ENCODE measurements at regions not wholly inside any gene's neighbourhood (a gene's known extent, or its start where the extent isn't known, plus 50 kb on each side); places are given as distances from the start of the nearest gene placed in this dataset.
"Not testable (repeated sequence)": the region's sequence is repeated elsewhere in the genome, so short reads cannot be mapped to it uniquely, and the experiment has no call there.

- H3K9me3 Mint-ChIP-seq; H3K27ac Mint-ChIP-seq; H3K4me1 Mint-ChIP-seq (ENCODE audit: low read depth in 2 of 2); DNase-seq; ATAC-seq (replicated peaks); H3K36me3 Mint-ChIP-seq (ENCODE audit: insufficient read depth); H3K4me3 Mint-ChIP-seq: not testable (repeated sequence)
- H3K27me3 Mint-ChIP-seq, result peaks cover 5 to 29% of the 10 kb centered on the region in 2 donors
Measured at GRCh38 chr9:91019871-91020270, 218.3 kb downstream of the SYK start.

GRCh38 chr9:91021656-91022055, 220.0 kb downstream of the SYK start:
- not testable (repeated sequence) for H3K36me3 Mint-ChIP-seq (ENCODE audit: insufficient read depth); ATAC-seq (replicated peaks); H3K9me3 Mint-ChIP-seq; DNase-seq; H3K27ac Mint-ChIP-seq; H3K4me3 Mint-ChIP-seq; H3K4me1 Mint-ChIP-seq (ENCODE audit: low read depth in 2 of 2)
- H3K27me3 Mint-ChIP-seq, result peaks cover 0 to 37% of the 10 kb centered on the region in 2 donors

DNA sequence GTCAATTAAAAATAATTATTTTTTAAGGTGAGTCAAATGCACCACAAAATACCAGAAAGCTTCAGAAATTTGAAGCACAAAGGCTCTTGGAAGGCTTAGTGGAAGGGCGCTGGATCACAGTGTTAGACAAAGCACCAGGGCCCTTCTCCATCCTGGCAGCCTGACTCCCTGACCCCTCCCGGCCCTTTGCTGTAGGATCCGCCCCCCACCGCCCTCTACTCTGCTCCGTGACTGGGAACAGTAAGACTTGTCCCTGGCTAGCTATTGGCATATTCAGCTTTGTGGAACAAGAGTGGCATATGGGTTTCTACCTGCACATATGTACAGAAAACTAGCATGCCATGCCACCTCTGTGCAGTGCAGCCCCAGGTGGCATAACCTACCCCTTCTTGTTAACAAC, 222.1 kb downstream of the SYK start:
- Mint-ChIP-seq H3K4me1 (ENCODE audit: low read depth in 2 of 2) (no peaks in the 10 kb centered on the region), H3K36me3 (ENCODE audit: insufficient read depth) (no peaks in the 10 kb centered on the region), H3K4me3 (no peak overlapping the region), H3K27ac (peak overlapping the region in 1 of 2 donors; percentile 30), H3K27me3 (peaks cover 6 to 24% of the 10 kb centered on the region in 2 donors), H3K9me3 (no peaks in the 10 kb centered on the region)
- no peak for ATAC-seq (replicated peaks)
- DNase-seq, result no peak

DNA sequence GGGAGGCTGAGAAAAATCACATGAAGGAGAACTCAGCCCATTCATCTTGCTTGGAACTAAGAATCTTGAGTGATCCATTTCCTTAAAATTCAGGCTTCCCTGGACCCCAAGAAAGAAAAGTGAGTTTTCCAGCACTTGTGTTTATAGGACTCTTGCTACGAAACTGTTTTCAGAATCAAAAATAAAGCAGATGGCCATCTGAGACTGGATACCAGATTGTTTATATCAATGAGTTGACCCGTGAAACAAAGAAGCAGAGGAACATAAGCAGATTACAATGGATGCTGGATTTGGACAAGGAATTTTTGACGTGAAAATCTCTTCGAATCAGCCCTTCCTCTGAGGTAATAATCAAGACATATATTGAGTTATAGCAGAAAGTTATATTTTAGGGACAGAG, 223.2 kb downstream of the SYK start:
- Mint-ChIP-seq H3K27ac (no peak overlapping the region), H3K36me3 (ENCODE audit: insufficient read depth) (no peaks in the 10 kb centered on the region), H3K27me3 (peaks cover 8 to 23% of the 10 kb centered on the region in 2 donors), H3K4me1 (ENCODE audit: low read depth in 2 of 2) (no peaks in the 10 kb centered on the region), H3K9me3 (no peaks in the 10 kb centered on the region), H3K4me3 (no peak overlapping the region)
- ATAC-seq (replicated peaks) (no peak), DNase-seq (no peak)

DNA sequence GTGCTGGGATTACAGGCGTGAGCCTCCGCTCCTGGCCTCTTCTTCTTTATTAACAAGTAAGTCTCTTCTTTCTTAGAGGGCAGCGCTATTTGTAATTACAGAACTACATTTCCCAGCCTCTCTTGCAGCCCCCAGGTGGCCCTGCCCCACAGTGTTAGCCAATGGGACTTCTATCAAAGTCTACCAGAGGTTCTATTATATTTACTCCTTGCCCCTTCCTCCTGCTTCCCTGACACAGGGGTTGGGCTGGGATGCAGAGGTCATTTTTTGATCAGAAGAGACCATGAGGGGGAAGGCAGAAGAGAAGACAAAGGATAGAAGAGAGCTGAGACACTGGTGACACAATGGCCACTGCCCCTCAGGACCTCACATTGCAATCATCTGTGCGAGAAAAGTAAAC, 224.2 kb downstream of the SYK start:
- H3K9me3 Mint-ChIP-seq, result no peaks in the 10 kb centered on the region
- ATAC-seq (replicated peaks) (no peak), DNase-seq (no peak)
- H3K27ac Mint-ChIP-seq, result no peak overlapping the region
- H3K4me1 Mint-ChIP-seq (ENCODE audit: low read depth in 2 of 2), result no peaks in the 10 kb centered on the region
- H3K4me3 Mint-ChIP-seq, result no peak overlapping the region
- H3K36me3 Mint-ChIP-seq (ENCODE audit: insufficient read depth), result no peaks in the 10 kb centered on the region
- H3K27me3 Mint-ChIP-seq, result peaks cover 10 to 27% of the 10 kb centered on the region in 2 donors

DNA sequence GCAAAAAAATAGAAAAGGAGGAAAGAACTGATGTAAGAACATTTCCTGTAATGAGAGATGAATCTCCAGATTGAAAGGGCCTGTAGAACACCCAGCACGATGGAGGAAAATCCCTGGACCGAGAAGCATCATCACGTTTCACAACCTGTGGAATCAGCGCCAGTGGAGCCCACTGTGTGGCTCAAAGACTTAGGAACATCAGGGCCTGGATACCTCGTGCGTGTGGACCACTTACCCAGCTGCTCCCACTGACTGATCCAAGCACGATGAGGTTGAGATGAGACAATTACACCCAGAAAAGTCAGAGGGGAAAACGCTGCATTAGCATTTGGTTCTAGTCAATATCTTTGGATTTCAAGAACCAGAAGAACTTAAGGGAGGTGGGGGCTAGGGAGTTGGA, 224.6 kb downstream of the SYK start:
- no peaks in the 10 kb centered on the region for H3K36me3 Mint-ChIP-seq (ENCODE audit: insufficient read depth)

GRCh38 chr9:91027005-91027404, 225.4 kb downstream of the SYK start:
- no peak overlapping the region for H3K27ac Mint-ChIP-seq
- no peak overlapping the region for H3K4me3 Mint-ChIP-seq
- ATAC-seq (replicated peaks), result no peak
- H3K4me1 Mint-ChIP-seq (ENCODE audit: low read depth in 2 of 2), result no peaks in the 10 kb centered on the region
- no peak for DNase-seq
- H3K27me3 Mint-ChIP-seq, result peaks cover 14 to 39% of the 10 kb centered on the region in 2 donors
- H3K36me3 Mint-ChIP-seq (ENCODE audit: insufficient read depth), result no peaks in the 10 kb centered on the region
- no peaks in the 10 kb centered on the region for H3K9me3 Mint-ChIP-seq

More for the DNA sequence above, 224.6 kb downstream of the SYK start:
- Mint-ChIP-seq H3K4me1 (ENCODE audit: low read depth in 2 of 2) (no peaks in the 10 kb centered on the region), H3K9me3 (no peaks in the 10 kb centered on the region), H3K27me3 (peaks cover 14 to 31% of the 10 kb centered on the region in 2 donors), H3K27ac (no peak overlapping the region), H3K4me3 (no peak overlapping the region)
- no peak for ATAC-seq (replicated peaks)
- DNase-seq, result no peak

DNA sequence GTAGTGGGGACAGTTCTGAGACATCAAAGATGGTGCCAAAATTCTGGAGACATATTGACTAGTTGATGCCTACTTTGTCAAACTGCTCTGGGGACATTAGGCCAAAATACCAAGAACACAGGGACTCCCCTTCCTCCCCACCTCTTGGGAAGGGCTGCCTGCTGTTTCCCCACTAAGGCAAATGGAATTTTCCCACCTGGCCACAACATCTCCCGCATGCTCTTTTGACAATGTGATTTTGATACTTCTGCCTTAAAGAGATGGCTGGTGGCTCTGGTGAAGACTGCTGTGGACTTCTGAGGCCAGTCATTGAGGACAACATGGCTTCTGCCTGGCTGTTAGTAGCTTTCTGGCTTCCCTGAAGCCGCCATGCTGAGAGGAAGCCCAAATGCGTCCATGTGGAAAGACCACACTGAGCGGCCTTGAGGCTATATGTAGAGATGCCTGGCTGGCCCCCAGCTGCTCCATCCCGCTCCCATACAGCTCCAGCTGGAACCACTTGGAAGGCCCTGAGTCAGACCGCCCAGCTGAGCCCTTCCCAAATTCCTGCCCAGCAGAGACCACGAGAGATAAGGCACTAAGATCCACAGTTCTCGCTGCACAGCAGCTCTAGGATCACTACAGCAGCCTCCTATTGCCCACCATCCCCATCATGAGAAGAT, 226.7 kb downstream of the SYK start:
- ATAC-seq (replicated peaks), result no peak

GRCh38 chr9:91029650-91030361, 228.2 kb downstream of the SYK start:
- no peak overlapping the region for H3K4me3 Mint-ChIP-seq
- H3K36me3 Mint-ChIP-seq (ENCODE audit: insufficient read depth), result no peaks in the 10 kb centered on the region
- H3K9me3 Mint-ChIP-seq, result no peaks in the 10 kb centered on the region
- peaks cover 14 to 40% of the 10 kb centered on the region in 2 donors for H3K27me3 Mint-ChIP-seq
- H3K27ac Mint-ChIP-seq, result no peak overlapping the region
- H3K4me1 Mint-ChIP-seq (ENCODE audit: low read depth in 2 of 2), result no peaks in the 10 kb centered on the region
- no peak for DNase-seq
- ATAC-seq (replicated peaks), result no peak

More for the DNA sequence above, 226.7 kb downstream of the SYK start:
- DNase-seq, result no peak
- Mint-ChIP-seq H3K27me3 (peaks cover 14 to 40% of the 10 kb centered on the region in 2 donors), H3K4me3 (no peak overlapping the region), H3K4me1 (ENCODE audit: low read depth in 2 of 2) (no peaks in the 10 kb centered on the region), H3K27ac (no peak overlapping the region), H3K9me3 (no peaks in the 10 kb centered on the region), H3K36me3 (ENCODE audit: insufficient read depth) (no peaks in the 10 kb centered on the region)

- DNase-seq, result no peak
- H3K4me1 Mint-ChIP-seq (ENCODE audit: low read depth in 2 of 2), result peaks cover under 1 to 7% of the 10 kb centered on the region in 2 donors
- no peaks in the 10 kb centered on the region for H3K9me3 Mint-ChIP-seq
- no peak overlapping the region for H3K4me3 Mint-ChIP-seq
- H3K36me3 Mint-ChIP-seq (ENCODE audit: insufficient read depth), result no peaks in the 10 kb centered on the region
- peak overlapping the region in 1 of 2 donors; percentile 67 for H3K27ac Mint-ChIP-seq
- no peak for ATAC-seq (replicated peaks)
- peaks cover 14 to 32% of the 10 kb centered on the region in 2 donors for H3K27me3 Mint-ChIP-seq
Measured at GRCh38 chr9:91032121-91032531, 230.5 kb downstream of the SYK start.

DNA sequence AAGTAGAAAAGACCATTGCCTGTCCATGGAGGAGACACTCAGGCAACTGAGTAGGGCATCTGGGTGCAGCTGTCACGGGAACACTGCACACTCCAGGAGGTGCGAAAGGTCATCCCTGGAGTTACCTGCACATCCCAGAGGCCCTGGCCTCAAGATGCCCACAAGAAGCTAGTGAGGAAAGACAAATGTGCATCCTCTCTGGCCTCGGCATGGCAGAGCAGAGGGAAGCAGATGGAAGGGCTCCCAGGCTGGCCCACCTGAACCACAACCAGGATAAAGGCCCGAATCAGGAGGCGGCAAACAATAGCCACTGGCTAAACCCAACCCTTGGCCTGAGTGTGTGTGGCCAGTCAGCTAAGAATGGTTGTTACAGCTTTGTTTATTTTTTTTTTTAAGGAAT, 231.7 kb downstream of the SYK start:
- H3K4me3 Mint-ChIP-seq, result no peak overlapping the region
- H3K27me3 Mint-ChIP-seq, result peaks cover 13 to 30% of the 10 kb centered on the region in 2 donors
- H3K36me3 Mint-ChIP-seq (ENCODE audit: insufficient read depth), result no peaks in the 10 kb centered on the region

DNA sequence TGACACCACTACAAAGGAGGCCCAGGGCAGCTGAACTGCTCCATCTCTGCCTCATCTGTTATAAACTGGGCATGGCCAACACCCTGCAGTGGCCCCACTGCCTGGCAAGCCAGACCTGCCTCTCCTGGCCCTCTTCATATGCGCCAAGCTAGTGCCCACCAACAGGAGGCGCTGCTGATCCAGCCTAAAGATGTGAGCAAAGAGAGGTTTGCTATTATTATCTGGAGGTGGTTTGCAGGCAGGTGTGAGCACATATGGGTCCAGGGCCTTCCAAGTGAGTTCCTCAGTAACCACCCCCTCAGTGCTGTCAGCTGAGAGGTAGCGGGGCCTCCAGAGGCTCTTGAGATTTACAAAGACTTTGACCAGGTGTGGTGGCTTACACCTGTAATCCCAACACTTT, 232.2 kb downstream of the SYK start:
- peak; percentile 52 for ATAC-seq (replicated peaks)
- Mint-ChIP-seq H3K27me3 (peaks cover 8 to 25% of the 10 kb centered on the region in 2 donors), H3K36me3 (ENCODE audit: insufficient read depth) (no peaks in the 10 kb centered on the region), H3K4me3 (no peak overlapping the region), H3K27ac (no peak overlapping the region), H3K4me1 (ENCODE audit: low read depth in 2 of 2) (peaks cover 8 to 19% of the 10 kb centered on the region in 2 donors), H3K9me3 (no peaks in the 10 kb centered on the region)
- peak; percentile 63 to 72 (median 67) for DNase-seq

More for the DNA sequence above, 231.7 kb downstream of the SYK start:
- Mint-ChIP-seq H3K4me1 (ENCODE audit: low read depth in 2 of 2) (peaks cover 8 to 15% of the 10 kb centered on the region in 2 donors), H3K27ac (peak overlapping the region in 1 of 2 donors; percentile 51), H3K9me3 (no peaks in the 10 kb centered on the region)
- no peak for ATAC-seq (replicated peaks)
- no peak for DNase-seq

DNA sequence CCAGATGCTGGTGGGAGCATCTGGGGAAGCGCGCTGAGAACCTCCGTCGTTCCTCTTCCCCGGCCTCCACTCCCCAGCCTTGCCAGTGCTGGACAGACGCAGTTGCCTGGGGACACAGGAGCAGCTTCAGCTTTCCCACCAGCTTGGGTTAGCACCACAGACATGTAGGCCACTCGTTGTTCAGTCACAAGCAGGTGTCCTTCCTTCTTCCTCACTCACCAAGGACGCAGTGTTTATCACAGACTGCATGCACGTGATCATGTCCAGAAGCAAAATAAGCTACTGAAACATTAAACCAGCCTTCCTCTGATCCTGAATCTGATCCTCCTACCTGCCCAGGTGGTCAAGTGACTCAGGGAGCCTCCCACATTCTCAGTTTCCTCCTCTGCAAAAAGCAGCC, 232.9 kb downstream of the SYK start:
- no peaks in the 10 kb centered on the region for H3K36me3 Mint-ChIP-seq (ENCODE audit: insufficient read depth)
- peaks cover 6 to 18% of the 10 kb centered on the region in 2 donors for H3K27me3 Mint-ChIP-seq
- no peak for DNase-seq
- H3K9me3 Mint-ChIP-seq, result no peaks in the 10 kb centered on the region
- H3K27ac Mint-ChIP-seq, result no peak overlapping the region
- H3K4me1 Mint-ChIP-seq (ENCODE audit: low read depth in 2 of 2), result peaks cover 10 to 20% of the 10 kb centered on the region in 2 donors
- H3K4me3 Mint-ChIP-seq, result no peak overlapping the region
- ATAC-seq (replicated peaks), result no peak

Data from effector memory CD8-positive, alpha-beta T cell (primary cell).